ENCODE measurements at regions not wholly inside any gene's neighbourhood (a gene's known extent, or its start where the extent isn't known, plus 50 kb on each side); places are given as distances from the start of the nearest gene placed in this dataset.

GRCh38 chr10:60570896-60571295 is 181.2 kb upstream of the ANK3 start:
- in situ Hi-C loops (cut with HindIII; ENCODE audit: low sequenced_read_pairs): no loop called here
- no peak for TF ChIP-seq CTCF (IDR thresholded peaks at IDR 0.05; ENCODE audit: low read depth, low read length, missing control alignments)
- no peak for DNase-seq (ENCODE audit: low read depth)
- peak overlapping the region; percentile 53 for H3K4me3 ChIP-seq (ENCODE audit: low read depth, low read length)

GRCh38 chr10:60570272-60570865 is 180.7 kb upstream of the ANK3 start:
- peak overlapping the region; percentile 53 for H3K4me3 ChIP-seq (ENCODE audit: low read depth, low read length)
- no peak for DNase-seq (ENCODE audit: low read depth)
- in situ Hi-C loops (cut with HindIII; ENCODE audit: low sequenced_read_pairs): no loop called here
- TF ChIP-seq CTCF (IDR thresholded peaks at IDR 0.05; ENCODE audit: low read depth, low read length, missing control alignments): no peak

- no peak for DNase-seq (ENCODE audit: low read depth)
- in situ Hi-C loops (cut with HindIII; ENCODE audit: low sequenced_read_pairs): no loop called here
- H3K4me3 ChIP-seq (ENCODE audit: low read depth, low read length): no peak overlapping the region
Observed at GRCh38 chr10:60569681-60570080, 180.0 kb upstream of the ANK3 start.

GRCh38 chr10:60566096-60566495 is 176.4 kb upstream of the ANK3 start:
- TF ChIP-seq CTCF (IDR thresholded peaks at IDR 0.05; ENCODE audit: low read depth, low read length, missing control alignments): no peak
- no peak overlapping the region for H3K4me3 ChIP-seq (ENCODE audit: low read depth, low read length)
- no peak for DNase-seq (ENCODE audit: low read depth)
- in situ Hi-C loops (cut with HindIII; ENCODE audit: low sequenced_read_pairs): no loop called here

More at GRCh38 chr10:60569681-60570080, 180.0 kb upstream of the ANK3 start:
- no peak for TF ChIP-seq CTCF (IDR thresholded peaks at IDR 0.05; ENCODE audit: low read depth, low read length, missing control alignments)

GRCh38 chr10:60565492-60565891 is 175.8 kb upstream of the ANK3 start:
- TF ChIP-seq CTCF (IDR thresholded peaks at IDR 0.05; ENCODE audit: low read depth, low read length, missing control alignments): no peak
- no peak for DNase-seq (ENCODE audit: low read depth)
- in situ Hi-C loops (cut with HindIII; ENCODE audit: low sequenced_read_pairs): no loop called here
- no peak overlapping the region for H3K4me3 ChIP-seq (ENCODE audit: low read depth, low read length)

- H3K4me3 ChIP-seq (ENCODE audit: low read depth, low read length): no peak overlapping the region
- TF ChIP-seq CTCF (IDR thresholded peaks at IDR 0.05; ENCODE audit: low read depth, low read length, missing control alignments): no peak
- no peak for DNase-seq (ENCODE audit: low read depth)
- in situ Hi-C loops (cut with HindIII; ENCODE audit: low sequenced_read_pairs): no loop called here
Observed at GRCh38 chr10:60564475-60564874, 174.8 kb upstream of the ANK3 start.

All from astrocyte of the cerebellum (primary cell).